Femur (tissue), 1 donor: ENCODE measurements at regions not wholly inside any gene's neighbourhood (a gene's known extent, or its start where the extent isn't known, plus 50 kb on each side); places are given as distances from the start of the nearest gene placed in this dataset.

ENCODE experiments used
- DNase-seq: peaks from one replicate; pipeline ENCODE4 v3.0.0-alpha.2; 2017

DNA sequence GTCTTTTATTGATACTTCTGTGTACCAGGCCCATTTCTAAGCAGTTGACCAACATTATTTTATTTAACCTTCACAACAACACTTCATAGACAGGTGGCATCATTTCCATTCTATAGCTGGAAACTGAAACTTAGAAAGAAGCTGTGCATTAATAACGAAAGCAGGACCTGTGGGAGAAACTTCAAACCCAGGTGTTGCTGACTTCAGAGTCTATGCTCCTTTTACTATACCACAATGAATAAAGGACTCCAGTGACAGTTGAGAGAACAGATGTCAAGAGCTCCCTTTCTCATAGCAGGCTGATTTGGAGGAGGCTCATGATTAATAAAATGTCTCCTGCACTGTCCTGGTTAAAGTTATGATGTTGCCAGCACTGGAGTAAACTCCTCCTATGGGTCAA lies 56.6 kb upstream of the POU3F2 start:
- DNase-seq: no peak

DNA sequence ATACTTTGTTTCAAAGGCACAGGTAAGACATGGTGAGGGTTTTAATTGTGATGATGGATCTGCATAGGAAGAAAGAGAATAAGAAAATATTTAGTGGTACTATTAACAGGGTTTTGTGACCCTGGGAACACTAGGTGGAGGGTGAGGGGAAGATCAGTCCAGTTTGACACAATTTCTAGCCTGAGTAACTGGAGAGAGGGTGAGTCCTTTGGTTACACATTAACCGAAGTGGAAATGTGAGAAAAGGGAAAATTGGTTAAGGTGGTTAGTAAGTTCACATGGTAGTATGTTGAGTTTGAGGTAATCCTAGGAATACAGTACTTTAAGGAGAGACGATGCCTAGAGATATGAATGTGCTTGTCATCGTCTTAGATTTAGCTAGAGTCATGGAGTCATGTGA lies 54.8 kb upstream of the POU3F2 start:
- no peak for DNase-seq

DNA sequence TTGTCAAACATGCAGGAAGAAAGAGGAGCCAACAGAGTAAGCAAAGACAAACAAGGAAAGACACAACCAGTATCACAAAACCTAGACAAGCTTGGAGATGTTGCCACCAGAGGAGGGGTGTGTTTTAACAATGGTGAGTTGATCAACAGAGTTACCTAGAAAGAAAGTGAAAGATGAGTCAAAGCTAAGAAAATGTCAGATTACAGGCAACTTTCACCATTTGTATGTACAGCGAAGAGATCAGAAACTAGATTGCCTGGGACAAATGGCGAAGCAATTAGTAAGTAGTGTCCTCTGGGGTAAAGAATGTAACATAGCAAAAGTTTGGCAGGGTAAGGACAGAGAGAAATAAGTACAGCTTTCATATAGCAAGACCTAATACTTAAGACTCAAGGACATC lies 51.6 kb upstream of the POU3F2 start:
- no peak for DNase-seq

DNA sequence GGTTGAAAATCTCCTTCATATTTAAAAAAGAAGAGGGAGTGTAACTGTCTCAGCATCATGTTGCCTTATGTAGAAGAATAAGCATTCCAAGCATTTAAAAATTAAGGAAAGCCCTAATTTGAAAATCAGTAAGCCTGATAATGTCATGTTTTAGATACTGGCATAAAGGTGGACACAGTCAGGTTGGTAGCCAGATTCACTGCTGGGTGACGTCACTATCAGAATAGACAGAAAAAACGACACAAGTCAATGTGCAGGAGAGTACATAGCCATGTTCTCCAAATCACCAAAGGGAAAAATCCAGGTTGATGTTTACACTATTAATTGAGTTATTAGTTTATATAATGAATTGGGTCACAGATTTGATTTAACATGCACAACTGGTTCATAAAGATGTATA lies 50.8 kb upstream of the POU3F2 start:
- no peak for DNase-seq
